PFSK-1 (cell line): ENCODE measurements at regions not wholly inside any gene's neighbourhood (a gene's known extent, or its start where the extent isn't known, plus 50 kb on each side); places are given as distances from the start of the nearest gene placed in this dataset.

Experiments
- POLR2AphosphoS5 ChIP-seq: IDR thresholded peaks from 2 replicates; pipeline ENCODE4 v1.6.1; 2012; ENCODE audit warnings: low read depth, mild to moderate bottlenecking, control low read depth, low read length, moderate library complexity
- TAF1 ChIP-seq: IDR thresholded peaks from 2 replicates; pipeline ENCODE4 v1.6.1; 2012; ENCODE audit warnings: low read length, control low read depth, borderline replicate concordance; ENCODE audit not compliant: insufficient read depth

DNA sequence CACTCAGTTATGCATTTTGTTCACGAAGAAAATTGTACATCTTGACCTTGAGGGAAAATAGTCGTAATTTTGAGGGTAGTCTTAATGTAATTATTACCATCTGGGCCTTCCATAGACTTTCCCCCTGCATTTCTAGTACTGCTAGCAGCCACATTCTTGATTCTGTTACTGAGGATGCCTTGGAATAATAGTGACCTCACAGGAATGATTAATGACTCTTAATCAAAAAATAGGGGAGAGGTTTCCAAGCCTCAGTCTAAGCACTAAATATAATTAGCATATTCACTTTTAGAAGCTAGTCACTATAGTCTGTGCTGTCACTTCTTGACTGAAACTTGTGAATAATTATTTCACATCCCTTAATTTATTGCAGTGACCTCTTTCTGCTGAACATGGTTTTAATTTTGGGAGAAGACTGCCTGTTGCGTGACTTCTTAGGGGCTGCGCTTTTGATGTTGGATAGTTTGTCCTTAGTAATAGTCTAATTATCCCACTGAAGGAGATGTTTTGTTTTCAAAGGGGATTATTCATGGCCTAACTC lies 400.5 kb downstream of the ADAMTS20 start:
- TF ChIP-seq TAF1 (no peak), POLR2AphosphoS5 (no peak)
